ENCODE measurements at regions not wholly inside any gene's neighbourhood (a gene's known extent, or its start where the extent isn't known, plus 50 kb on each side); places are given as distances from the start of the nearest gene placed in this dataset.

- FAIRE-seq (no peak), ATAC-seq (no peak), DNase-seq (ENCODE audit: low read depth in 1 of 2, low spot score in 1 of 2) (no peak)
- H3K9me3 ChIP-seq, result peaks cover 3% of the 10 kb centered on the region; the same call in 1 of the 3 replicates
- H3K27ac ChIP-seq, result no peak overlapping the region
- 0% methylated on average over 1 of the region's 1 CpG for WGBS (ENCODE audit: missing lambda C conversion rate)
- H3K4me3 ChIP-seq, result no peak overlapping the region
- ChIA-PET CTCF (interaction anchor here (0.8 to 1.0 kb wide), 2 partner anchors 10 to 27 kb away, joined by 3 read pairs; no protein-coding TSS in a partner anchor), POLR2A (no interaction called here)
- no peaks in the 10 kb centered on the region for H3K4me1 ChIP-seq
- no peak overlapping the region for H3K4me2 ChIP-seq
- TF ChIP-seq MAFK (IDR thresholded peaks at IDR 0.05; ENCODE audit: partially characterized antibody) (no peak), E2F6 (IDR thresholded peaks at IDR 0.05; ENCODE audit: borderline replicate concordance, low read depth) (no peak), BCL3 (IDR thresholded peaks at IDR 0.05) (no peak), RCOR1 (IDR thresholded peaks at IDR 0.05; ENCODE audit: low read depth, low read length) (no peak), MAZ (IDR thresholded peaks at IDR 0.05; ENCODE audit: borderline replicate concordance, low read depth, low read length) (no peak), FOXS1 (CRISPR knock-in tag; IDR thresholded peaks at IDR 0.05) (no peak), RARB (CRISPR knock-in tag; IDR thresholded peaks at IDR 0.05) (no peak), ESRRA (IDR thresholded peaks at IDR 0.05; ENCODE audit: borderline replicate concordance, low read length) (no peak), HEYL (CRISPR knock-in tag; IDR thresholded peaks at IDR 0.05) (no peak), RNF2 (IDR thresholded peaks at IDR 0.05; ENCODE audit: borderline replicate concordance, low read depth) (no peak), ZC3H11A (IDR thresholded peaks at IDR 0.05) (no peak), ZFP36 (IDR thresholded peaks at IDR 0.05; ENCODE audit: borderline replicate concordance, partially characterized antibody) (no peak), KDM5A (IDR thresholded peaks at IDR 0.05) (no peak), POLR2A (IDR thresholded peaks at IDR 0.05; ENCODE audit: low read length) (no peak), REST (IDR thresholded peaks at IDR 0.05) (no peak), SMC3 (IDR thresholded peaks at IDR 0.05) (no peak)
- TF ChIP-seq, protein P1, sequence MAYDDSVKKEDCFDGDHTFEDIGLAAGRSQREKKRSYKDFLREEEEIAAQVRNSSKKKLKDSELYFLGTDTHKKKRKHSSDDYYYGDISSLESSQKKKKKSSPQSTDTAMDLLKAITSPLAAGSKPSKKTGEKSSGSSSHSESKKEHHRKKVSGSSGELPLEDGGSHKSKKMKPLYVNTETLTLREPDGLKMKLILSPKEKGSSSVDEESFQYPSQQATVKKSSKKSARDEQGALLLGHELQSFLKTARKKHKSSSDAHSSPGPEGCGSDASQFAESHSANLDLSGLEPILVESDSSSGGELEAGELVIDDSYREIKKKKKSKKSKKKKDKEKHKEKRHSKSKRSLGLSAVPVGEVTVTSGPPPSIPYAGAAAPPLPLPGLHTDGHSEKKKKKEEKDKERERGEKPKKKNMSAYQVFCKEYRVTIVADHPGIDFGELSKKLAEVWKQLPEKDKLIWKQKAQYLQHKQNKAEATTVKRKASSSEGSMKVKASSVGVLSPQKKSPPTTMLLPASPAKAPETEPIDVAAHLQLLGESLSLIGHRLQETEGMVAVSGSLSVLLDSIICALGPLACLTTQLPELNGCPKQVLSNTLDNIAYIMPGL (CRISPR knock-in tag; IDR thresholded peaks at IDR 0.05; ENCODE audit: borderline replicate concordance), result no peak
- TF ChIP-seq, protein P2, sequence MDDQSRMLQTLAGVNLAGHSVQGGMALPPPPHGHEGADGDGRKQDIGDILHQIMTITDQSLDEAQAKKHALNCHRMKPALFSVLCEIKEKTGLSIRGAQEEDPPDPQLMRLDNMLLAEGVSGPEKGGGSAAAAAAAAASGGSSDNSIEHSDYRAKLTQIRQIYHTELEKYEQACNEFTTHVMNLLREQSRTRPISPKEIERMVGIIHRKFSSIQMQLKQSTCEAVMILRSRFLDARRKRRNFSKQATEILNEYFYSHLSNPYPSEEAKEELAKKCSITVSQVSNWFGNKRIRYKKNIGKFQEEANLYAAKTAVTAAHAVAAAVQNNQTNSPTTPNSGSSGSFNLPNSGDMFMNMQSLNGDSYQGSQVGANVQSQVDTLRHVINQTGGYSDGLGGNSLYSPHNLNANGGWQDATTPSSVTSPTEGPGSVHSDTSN (IDR thresholded peaks at IDR 0.05), result no peak
- TF ChIP-seq, protein P3, sequence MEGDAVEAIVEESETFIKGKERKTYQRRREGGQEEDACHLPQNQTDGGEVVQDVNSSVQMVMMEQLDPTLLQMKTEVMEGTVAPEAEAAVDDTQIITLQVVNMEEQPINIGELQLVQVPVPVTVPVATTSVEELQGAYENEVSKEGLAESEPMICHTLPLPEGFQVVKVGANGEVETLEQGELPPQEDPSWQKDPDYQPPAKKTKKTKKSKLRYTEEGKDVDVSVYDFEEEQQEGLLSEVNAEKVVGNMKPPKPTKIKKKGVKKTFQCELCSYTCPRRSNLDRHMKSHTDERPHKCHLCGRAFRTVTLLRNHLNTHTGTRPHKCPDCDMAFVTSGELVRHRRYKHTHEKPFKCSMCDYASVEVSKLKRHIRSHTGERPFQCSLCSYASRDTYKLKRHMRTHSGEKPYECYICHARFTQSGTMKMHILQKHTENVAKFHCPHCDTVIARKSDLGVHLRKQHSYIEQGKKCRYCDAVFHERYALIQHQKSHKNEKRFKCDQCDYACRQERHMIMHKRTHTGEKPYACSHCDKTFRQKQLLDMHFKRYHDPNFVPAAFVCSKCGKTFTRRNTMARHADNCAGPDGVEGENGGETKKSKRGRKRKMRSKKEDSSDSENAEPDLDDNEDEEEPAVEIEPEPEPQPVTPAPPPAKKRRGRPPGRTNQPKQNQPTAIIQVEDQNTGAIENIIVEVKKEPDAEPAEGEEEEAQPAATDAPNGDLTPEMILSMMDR (IDR thresholded peaks at IDR 0.05), result no peak
Measured at GRCh38 chr19:31986951-31987350, 358.5 kb upstream of the ZNF507 start.

Data from A549 (cell line).